Psoas muscle (tissue), 7 donors: ENCODE measurements at regions not wholly inside any gene's neighbourhood (a gene's known extent, or its start where the extent isn't known, plus 50 kb on each side); places are given as distances from the start of the nearest gene placed in this dataset.
A peak's percentile ranks its signal among the peaks of the same experiment; 100 is the strongest.

Experiments used
- ATAC-seq, 4 donors: fragments of 200-7000 bp; cut with Tn5 transposase; one replicate each; pipeline ENCODE4 v1.9.1; 2020; ENCODE audit warnings: moderate library complexity in 3 of 4, mild to moderate bottlenecking in 2 of 4
- DNase-seq, 2 donors: peaks; one replicate each; pipeline ENCODE4 v3.0.0-alpha.2; 2020
- H3K27ac ChIP-seq: fragments of 200-600 bp; one replicate; pipeline ENCODE4 v1.8.0; 2022
- H3K27me3 ChIP-seq, 3 donors: fragments of 200-600 bp in 1 of 3; one replicate each; pipeline versions ENCODE4 v1.6.1 to v1.8.0; 2013 to 2022; ENCODE audit warnings: low read length in 2 of 3, mild to moderate bottlenecking in 2 of 3, moderate library complexity in 1 of 3; ENCODE audit not compliant: insufficient read depth in 3 of 3
- H3K36me3 ChIP-seq, 2 donors: fragments of 200-600 bp in 1 of 2; one replicate each; pipeline versions ENCODE4 v1.6.1 to v1.8.0; 2013 to 2022; ENCODE audit warnings: low read depth in 1 of 2, mild to moderate bottlenecking in 1 of 2, moderate library complexity in 1 of 2; ENCODE audit not compliant: insufficient read depth in 1 of 2
- H3K4me1 ChIP-seq: fragments of 200-600 bp; one replicate; pipeline ENCODE4 v1.8.0; 2022
- H3K4me3 ChIP-seq: fragments of 200-600 bp; one replicate; pipeline ENCODE4 v1.8.0; 2022; ENCODE audit warnings: mild to moderate bottlenecking
- H3K9me3 ChIP-seq: fragments of 200-600 bp; one replicate; pipeline ENCODE4 v1.8.0; 2022
- WGBS, 3 donors: extraction: QIAGEN DNeasy Blood & Tissue Kit; methylation state at CpG; one replicate each; pipeline versions ENCODE4 v1.1.6 to v1.1.7; 2013; 5-methylcytosine and 5-hydroxymethylcytosine counted together
- intact Hi-C, 2 donors: fragments of 100-400 bp; cut with DNase I; formaldehyde crosslinking; loops; one replicate each; pipeline versions ENCODE4 v1.11.0 to v1.14.2; 2022
- TF ChIP-seq, protein P1 (sequence below): fragments of 200-600 bp; IDR thresholded peaks from one replicate; pipeline ENCODE4 v1.8.0; 2022; ENCODE audit warnings: antibody characterized with exemption
- donor health status: healthy with polysubstance abuse.
- donor health status: DM: no; HTN: no; CAD: no; lungs with moderate emphysema.
- donor health status: Bipolar disorder and iron deficiency.
- donor health status: healthy.
- donor health status: DM: yes; HTN: yes; CAD: no.
- donor health status: DM: no; HTN: no; CAD: no.
- donor health status: DM: yes; HTN: yes; CAD: no.

DNA sequence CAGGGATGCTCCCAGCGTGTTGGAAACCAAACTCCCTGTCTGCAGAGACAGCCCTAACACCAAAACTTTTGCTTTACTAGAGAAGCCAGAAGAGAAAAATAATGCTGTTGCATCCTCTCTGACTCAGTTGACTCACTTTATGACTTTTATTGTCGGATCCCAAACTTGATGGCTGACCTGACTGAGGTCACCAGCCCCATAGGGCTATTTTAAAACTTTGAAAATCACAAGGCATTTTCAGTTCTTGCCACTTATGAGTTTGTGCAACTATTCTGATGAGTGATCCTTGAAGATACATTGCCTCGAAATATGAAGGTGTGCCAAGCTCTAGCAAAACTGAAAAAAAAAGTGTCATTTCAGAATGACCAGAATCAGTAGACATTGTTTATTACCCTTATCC, 320.2 kb downstream of the DLEU7 start:
- H3K27ac ChIP-seq, result no peak overlapping the region
- H3K36me3 ChIP-seq, result no peaks in the 10 kb centered on the region
- no peaks in the 10 kb centered on the region for H3K9me3 ChIP-seq
- ATAC-seq (no peak), DNase-seq (no peak)
- H3K4me1 ChIP-seq, result peaks cover 59% of the 10 kb centered on the region
- H3K27me3 ChIP-seq, result no peaks in the 10 kb centered on the region
- TF ChIP-seq, protein P1, sequence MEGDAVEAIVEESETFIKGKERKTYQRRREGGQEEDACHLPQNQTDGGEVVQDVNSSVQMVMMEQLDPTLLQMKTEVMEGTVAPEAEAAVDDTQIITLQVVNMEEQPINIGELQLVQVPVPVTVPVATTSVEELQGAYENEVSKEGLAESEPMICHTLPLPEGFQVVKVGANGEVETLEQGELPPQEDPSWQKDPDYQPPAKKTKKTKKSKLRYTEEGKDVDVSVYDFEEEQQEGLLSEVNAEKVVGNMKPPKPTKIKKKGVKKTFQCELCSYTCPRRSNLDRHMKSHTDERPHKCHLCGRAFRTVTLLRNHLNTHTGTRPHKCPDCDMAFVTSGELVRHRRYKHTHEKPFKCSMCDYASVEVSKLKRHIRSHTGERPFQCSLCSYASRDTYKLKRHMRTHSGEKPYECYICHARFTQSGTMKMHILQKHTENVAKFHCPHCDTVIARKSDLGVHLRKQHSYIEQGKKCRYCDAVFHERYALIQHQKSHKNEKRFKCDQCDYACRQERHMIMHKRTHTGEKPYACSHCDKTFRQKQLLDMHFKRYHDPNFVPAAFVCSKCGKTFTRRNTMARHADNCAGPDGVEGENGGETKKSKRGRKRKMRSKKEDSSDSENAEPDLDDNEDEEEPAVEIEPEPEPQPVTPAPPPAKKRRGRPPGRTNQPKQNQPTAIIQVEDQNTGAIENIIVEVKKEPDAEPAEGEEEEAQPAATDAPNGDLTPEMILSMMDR, result no peak
- intact Hi-C loops, result loop anchor here in 1 of 2 donors (5.0 to 10.0 kb wide), 2 partner anchors 141 to 439 kb away; no protein-coding TSS in a partner anchor
- H3K4me3 ChIP-seq, result no peak overlapping the region
- WGBS, 3 donors, result 46 to 83% (median 55%) methylated on average over 3 of the region's 3 CpGs

DNA sequence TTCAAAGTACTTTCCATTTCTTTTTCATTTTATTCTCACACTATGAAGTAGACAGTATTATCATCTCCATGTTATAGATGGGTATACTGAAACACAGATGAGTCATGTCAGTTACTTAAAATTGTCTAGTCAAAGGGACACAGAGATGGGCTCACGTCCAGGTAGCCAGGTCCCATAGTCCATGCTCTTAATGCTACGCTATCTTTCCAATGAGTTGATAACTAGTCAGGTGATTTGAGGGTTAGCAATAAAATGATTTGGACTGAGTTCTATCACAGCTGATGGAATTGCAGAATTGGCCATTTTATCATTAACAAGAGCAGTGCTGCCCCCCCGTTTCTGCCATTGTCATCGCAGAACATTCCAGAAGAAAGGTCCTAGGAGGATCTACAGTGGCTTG, 318.9 kb downstream of the DLEU7 start:
- DNase-seq, result no peak
- no peaks in the 10 kb centered on the region for H3K36me3 ChIP-seq
- WGBS, 3 donors, result 96 to 99% (median 98%) methylated on average over 4 of the region's 4 CpGs
- ATAC-seq, result no peak
- TF ChIP-seq, protein P1, result no peak
- intact Hi-C loops, result loop anchor here in 1 of 2 donors (5.0 to 10.0 kb wide), 2 partner anchors 142 to 440 kb away; no protein-coding TSS in a partner anchor
- H3K27ac ChIP-seq, result no peak overlapping the region
- no peaks in the 10 kb centered on the region for H3K27me3 ChIP-seq
- H3K4me1 ChIP-seq, result peaks cover 62% of the 10 kb centered on the region
- H3K4me3 ChIP-seq, result no peak overlapping the region
- no peaks in the 10 kb centered on the region for H3K9me3 ChIP-seq

DNA sequence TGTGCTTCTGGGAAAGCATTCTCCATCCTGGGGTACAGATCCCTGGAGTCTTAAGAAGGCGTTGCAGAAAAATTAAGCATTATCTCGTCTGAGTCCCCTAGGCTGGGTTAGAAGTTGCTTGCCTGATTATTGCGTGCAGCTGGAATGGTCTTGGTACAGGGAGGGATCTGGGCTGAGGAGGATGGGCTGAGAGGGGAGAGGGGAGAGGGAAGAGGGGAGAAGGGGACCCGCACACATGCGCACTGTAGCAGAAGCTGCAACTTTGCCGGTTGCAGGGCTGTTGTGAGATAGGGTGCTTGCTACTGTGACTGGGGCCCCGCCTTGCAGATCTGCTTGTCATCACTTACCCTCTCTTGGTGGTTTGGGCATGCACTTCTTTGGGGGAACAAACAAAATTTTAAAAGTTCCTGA, 316.8 kb downstream of the DLEU7 start:
- Histone ChIP-seq H3K4me1 (peaks cover 68% of the 10 kb centered on the region), H3K36me3 (no peaks in the 10 kb centered on the region), H3K9me3 (no peaks in the 10 kb centered on the region), H3K4me3 (peak overlapping the region; percentile 54), H3K27me3 (no peaks in the 10 kb centered on the region), H3K27ac (peak overlapping the region; percentile 94)
- TF ChIP-seq, protein P1, result no peak
- ATAC-seq (no peak), DNase-seq (no peak)
- 74 to 85% (median 78%) methylated on average over 7 of the region's 7 CpGs for WGBS, 3 donors
- intact Hi-C loops, result loop anchor here in 1 of 2 donors (10.0 kb wide), 1 partner anchor 442 kb away; no protein-coding TSS in a partner anchor

DNA sequence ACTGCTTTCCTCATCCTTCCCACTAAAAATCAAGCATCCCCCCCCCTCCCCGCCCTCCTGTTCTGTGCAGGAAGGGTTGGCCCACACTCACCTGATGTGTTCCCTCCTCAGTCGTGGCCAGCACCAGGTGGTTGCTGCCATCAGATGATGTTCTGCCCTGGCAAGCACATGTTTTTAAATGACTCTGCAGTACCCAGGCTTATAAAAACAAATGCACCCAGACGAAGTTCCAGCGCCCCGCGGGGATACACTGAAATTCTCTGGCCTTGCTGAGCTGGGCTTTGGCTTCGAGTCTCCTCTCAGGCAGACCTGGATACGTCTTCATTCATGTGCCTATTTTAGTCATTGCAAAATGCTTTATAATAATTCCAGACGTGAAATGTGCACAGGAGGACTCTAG, 316.3 kb downstream of the DLEU7 start:
- DNase-seq (peak in 1 of 2 donors; percentile 61), ATAC-seq (peak in 3 of 4 donors; percentile 29 to 60 (median 57))
- Histone ChIP-seq H3K4me1 (peaks cover 64% of the 10 kb centered on the region), H3K9me3 (no peaks in the 10 kb centered on the region), H3K27me3 (no peaks in the 10 kb centered on the region), H3K4me3 (peak overlapping the region; percentile 54), H3K27ac (peak overlapping the region; percentile 94), H3K36me3 (no peaks in the 10 kb centered on the region)
- WGBS, 3 donors, result 17 to 23% (median 20%) methylated on average over 9 of the region's 9 CpGs
- intact Hi-C loops, result loop anchor here in 1 of 2 donors (10.0 kb wide), 1 partner anchor 442 kb away; no protein-coding TSS in a partner anchor
- TF ChIP-seq, protein P1, result no peak
